Skeletal muscle tissue (tissue), 3 donors: ENCODE measurements at regions not wholly inside any gene's neighbourhood (a gene's known extent, or its start where the extent isn't known, plus 50 kb on each side); places are given as distances from the start of the nearest gene placed in this dataset.

Experiments
- H3K27ac ChIP-seq: one replicate; pipeline ENCODE4 v1.7.0; 2013; ENCODE audit warnings: mild to moderate bottlenecking, low read depth, low read length, inconsistent platforms
- H3K27me3 ChIP-seq, 3 donors: one replicate each; pipeline ENCODE4 v1.7.0; 2013; ENCODE audit warnings: low read length in 3 of 3; ENCODE audit not compliant: control insufficient read depth in 3 of 3, insufficient read depth in 3 of 3
- H3K36me3 ChIP-seq, 3 donors: one replicate each; pipeline ENCODE4 v1.7.0; 2013; ENCODE audit warnings: low read length in 3 of 3; ENCODE audit not compliant: control insufficient read depth in 3 of 3, insufficient read depth in 3 of 3
- H3K4me1 ChIP-seq, 3 donors: one replicate each; pipeline ENCODE4 v1.7.0; 2013; ENCODE audit warnings: low read length in 3 of 3, mild to moderate bottlenecking in 3 of 3; ENCODE audit not compliant: control insufficient read depth in 3 of 3, insufficient read depth in 3 of 3
- H3K4me3 ChIP-seq, 3 donors: one replicate each; pipeline ENCODE4 v1.7.0; 2013; ENCODE audit warnings: low read length in 3 of 3
- H3K9ac ChIP-seq, 3 donors: one replicate each; pipeline ENCODE4 v1.7.0; 2013; ENCODE audit warnings: low read length in 3 of 3, mild to moderate bottlenecking in 3 of 3, moderate library complexity in 2 of 3, low read depth in 1 of 3
- H3K9me3 ChIP-seq, 3 donors: one replicate each; pipeline ENCODE4 v1.7.0; 2013; ENCODE audit warnings: low read length in 3 of 3; ENCODE audit not compliant: control insufficient read depth in 3 of 3
- donor health status: Osteomylitis.

- H3K4me1 ChIP-seq, result no peaks in the 10 kb centered on the region
- H3K9me3 ChIP-seq, result no peaks in the 10 kb centered on the region
- H3K4me3 ChIP-seq, result no peak overlapping the region
- H3K27ac ChIP-seq, result no peak overlapping the region
- no peak overlapping the region for H3K9ac ChIP-seq
- no peaks in the 10 kb centered on the region for H3K36me3 ChIP-seq
- no peaks in the 10 kb centered on the region for H3K27me3 ChIP-seq
These were observed 363.2 kb upstream of the RND3 start for GRCh38 chr2:150850641-150851040.

- H3K4me1 ChIP-seq, result no peaks in the 10 kb centered on the region
- no peak overlapping the region for H3K27ac ChIP-seq
- no peaks in the 10 kb centered on the region for H3K36me3 ChIP-seq
- H3K9ac ChIP-seq, result no peak overlapping the region
- no peak overlapping the region for H3K4me3 ChIP-seq
- no peaks in the 10 kb centered on the region for H3K9me3 ChIP-seq
- H3K27me3 ChIP-seq, result no peaks in the 10 kb centered on the region
These were observed 360.1 kb upstream of the RND3 start for GRCh38 chr2:150847578-150847977.

DNA sequence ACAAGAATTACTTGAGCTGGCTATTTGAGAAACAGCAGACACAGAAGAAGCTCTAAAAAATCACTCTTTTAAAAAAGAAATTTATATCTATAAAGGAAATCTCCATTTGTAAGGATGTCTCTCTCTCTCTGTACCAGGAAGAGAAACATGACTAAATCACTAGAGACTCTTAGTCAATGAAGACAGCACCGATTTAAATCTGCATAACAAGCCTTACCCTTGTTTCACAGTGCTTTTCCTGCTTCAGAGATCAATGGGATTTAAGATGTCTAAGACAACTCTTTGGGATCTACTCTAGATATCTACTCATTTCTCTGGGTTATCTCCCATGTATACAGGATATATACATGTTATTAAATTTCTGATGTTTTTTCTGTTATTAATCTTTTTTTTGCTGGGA lies 359.2 kb upstream of the RND3 start:
- Histone ChIP-seq H3K4me3 (no peak overlapping the region), H3K36me3 (no peaks in the 10 kb centered on the region), H3K9ac (no peak overlapping the region), H3K27me3 (no peaks in the 10 kb centered on the region), H3K9me3 (no peaks in the 10 kb centered on the region), H3K4me1 (no peaks in the 10 kb centered on the region), H3K27ac (no peak overlapping the region)

GRCh38 chr2:150832686-150833085 lies 345.2 kb upstream of the RND3 start:
- Histone ChIP-seq H3K9me3 (no peaks in the 10 kb centered on the region), H3K4me1 (no peaks in the 10 kb centered on the region), H3K4me3 (no peak overlapping the region), H3K36me3 (no peaks in the 10 kb centered on the region), H3K27ac (no peak overlapping the region), H3K9ac (no peak overlapping the region), H3K27me3 (no peaks in the 10 kb centered on the region)

GRCh38 chr2:150824118-150824517 lies 336.7 kb upstream of the RND3 start:
- Histone ChIP-seq H3K27ac (no peak overlapping the region), H3K4me1 (no peaks in the 10 kb centered on the region), H3K36me3 (no peaks in the 10 kb centered on the region)

GRCh38 chr2:150817422-150817821 lies 330.0 kb upstream of the RND3 start:
- H3K9me3 ChIP-seq, result no peaks in the 10 kb centered on the region
- H3K27me3 ChIP-seq, result no peaks in the 10 kb centered on the region
- H3K36me3 ChIP-seq, result no peaks in the 10 kb centered on the region
- H3K4me1 ChIP-seq, result no peaks in the 10 kb centered on the region
- H3K9ac ChIP-seq, result no peak overlapping the region
- H3K4me3 ChIP-seq, result no peak overlapping the region
- H3K27ac ChIP-seq, result no peak overlapping the region

More at GRCh38 chr2:150824118-150824517, 336.7 kb upstream of the RND3 start:
- no peak overlapping the region for H3K4me3 ChIP-seq
- H3K9ac ChIP-seq, result no peak overlapping the region
- no peaks in the 10 kb centered on the region for H3K27me3 ChIP-seq
- H3K9me3 ChIP-seq, result no peaks in the 10 kb centered on the region

- Histone ChIP-seq H3K27me3 (no peaks in the 10 kb centered on the region), H3K4me1 (peaks cover 0 to 3% (median 0%) of the 10 kb centered on the region in 3 donors), H3K9ac (no peak overlapping the region), H3K9me3 (no peaks in the 10 kb centered on the region), H3K4me3 (no peak overlapping the region), H3K36me3 (no peaks in the 10 kb centered on the region), H3K27ac (no peak overlapping the region)
These were observed 325.3 kb upstream of the RND3 start for GRCh38 chr2:150812664-150813367.

GRCh38 chr2:150812066-150812465 lies 324.6 kb upstream of the RND3 start:
- H3K27ac ChIP-seq, result no peak overlapping the region
- H3K36me3 ChIP-seq, result no peaks in the 10 kb centered on the region
- no peak overlapping the region for H3K9ac ChIP-seq
- H3K9me3 ChIP-seq, result no peaks in the 10 kb centered on the region
- H3K4me3 ChIP-seq, result no peak overlapping the region
- H3K27me3 ChIP-seq, result no peaks in the 10 kb centered on the region
- H3K4me1 ChIP-seq, result peaks cover 0 to 3% (median 0%) of the 10 kb centered on the region in 3 donors

DNA sequence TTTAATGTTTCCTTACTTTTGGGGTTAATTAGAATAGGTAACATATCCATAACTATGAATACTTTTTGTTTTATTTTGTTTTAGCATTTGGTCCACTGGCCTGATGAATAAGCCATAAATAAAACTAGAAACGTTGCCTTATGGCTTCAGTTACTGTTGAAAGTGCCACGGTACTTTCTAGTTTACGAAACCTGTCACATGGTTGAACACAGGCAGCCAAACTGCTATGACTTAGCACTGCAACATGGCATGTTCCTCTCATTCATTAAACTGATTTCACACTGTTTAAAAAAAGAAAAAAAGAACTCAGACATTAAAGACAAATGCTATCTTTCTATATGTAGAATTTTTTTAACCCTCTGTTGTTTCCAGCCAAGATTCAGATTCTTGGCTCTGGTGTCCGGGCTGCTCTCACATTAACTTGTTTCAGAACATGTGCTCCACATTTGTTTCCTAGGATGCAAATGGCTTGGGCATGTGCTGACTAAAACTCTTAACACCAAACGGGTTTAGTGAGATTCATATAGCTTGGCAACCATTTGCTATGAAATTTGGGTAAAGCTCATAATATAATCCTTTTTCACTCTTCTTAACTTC lies 323.9 kb upstream of the RND3 start:
- H3K27me3 ChIP-seq, result no peaks in the 10 kb centered on the region
- H3K4me1 ChIP-seq, result peaks cover 0 to 3% (median 0%) of the 10 kb centered on the region in 3 donors
- no peak overlapping the region for H3K27ac ChIP-seq
- H3K9ac ChIP-seq, result no peak overlapping the region
- no peaks in the 10 kb centered on the region for H3K36me3 ChIP-seq
- no peaks in the 10 kb centered on the region for H3K9me3 ChIP-seq
- H3K4me3 ChIP-seq, result no peak overlapping the region

DNA sequence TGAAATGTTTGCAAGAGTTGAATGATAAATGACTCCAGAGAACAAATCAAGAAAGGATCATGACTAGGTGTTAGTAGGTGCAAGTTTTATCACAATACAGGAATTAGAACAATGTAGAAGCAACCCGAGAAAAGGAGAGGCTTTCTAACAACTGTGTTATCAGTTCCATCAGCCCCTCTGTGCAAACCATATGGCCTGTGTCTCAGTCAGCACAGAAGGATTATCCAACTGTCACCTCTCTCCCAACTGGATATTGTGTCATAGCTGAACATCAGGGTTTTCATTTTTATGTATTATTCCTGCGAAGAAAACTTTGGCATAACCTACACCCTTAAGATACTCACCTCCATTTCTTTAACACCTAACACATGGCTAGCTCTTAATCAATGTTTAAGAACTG lies 321.6 kb upstream of the RND3 start:
- no peaks in the 10 kb centered on the region for H3K9me3 ChIP-seq
- H3K9ac ChIP-seq, result no peak overlapping the region
- no peak overlapping the region for H3K27ac ChIP-seq
- H3K36me3 ChIP-seq, result no peaks in the 10 kb centered on the region
- H3K4me1 ChIP-seq, result peaks cover 0 to 3% (median 2%) of the 10 kb centered on the region in 3 donors
- no peaks in the 10 kb centered on the region for H3K27me3 ChIP-seq
- no peak overlapping the region for H3K4me3 ChIP-seq
